ENCODE measurements at regions not wholly inside any gene's neighbourhood (a gene's known extent, or its start where the extent isn't known, plus 50 kb on each side); places are given as distances from the start of the nearest gene placed in this dataset.

DNA sequence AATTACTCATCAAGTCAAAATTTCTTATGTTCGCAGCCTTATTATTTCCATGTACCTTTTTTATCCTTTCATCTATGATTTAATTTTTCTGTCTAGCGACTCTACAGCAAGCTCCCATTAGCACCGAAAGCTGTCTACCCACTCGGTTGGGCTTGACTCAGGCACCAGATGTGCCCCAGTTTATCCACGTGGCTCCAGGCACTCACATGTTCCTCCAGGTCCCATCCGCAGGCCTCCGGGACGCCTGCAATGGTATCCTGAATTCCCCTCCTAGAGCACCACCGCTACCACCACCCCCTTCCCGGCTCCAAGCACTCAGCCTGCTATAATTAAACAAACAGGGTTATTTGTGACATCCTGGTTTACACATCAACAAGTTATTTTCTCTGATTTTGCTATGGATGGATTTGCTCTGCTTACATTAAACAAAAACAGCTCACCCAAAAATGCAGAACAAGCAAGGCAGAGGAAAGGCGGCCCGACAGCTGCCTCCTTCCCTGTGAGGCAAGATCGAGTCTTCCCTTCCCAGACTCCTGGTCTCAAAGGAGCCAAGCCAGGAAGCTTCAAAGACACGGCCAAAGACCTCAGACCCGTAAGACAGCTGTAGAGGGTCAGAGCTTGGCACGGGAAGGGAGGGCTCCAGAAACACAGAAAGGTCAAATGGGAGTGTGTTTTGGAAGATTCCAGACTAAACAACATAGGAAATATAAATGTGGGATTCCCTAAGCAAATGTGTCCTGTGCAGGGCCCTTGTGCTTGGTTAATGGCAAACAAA lies 253.8 kb downstream of the TTC8 start:
- no peak for DNase-seq

DNA sequence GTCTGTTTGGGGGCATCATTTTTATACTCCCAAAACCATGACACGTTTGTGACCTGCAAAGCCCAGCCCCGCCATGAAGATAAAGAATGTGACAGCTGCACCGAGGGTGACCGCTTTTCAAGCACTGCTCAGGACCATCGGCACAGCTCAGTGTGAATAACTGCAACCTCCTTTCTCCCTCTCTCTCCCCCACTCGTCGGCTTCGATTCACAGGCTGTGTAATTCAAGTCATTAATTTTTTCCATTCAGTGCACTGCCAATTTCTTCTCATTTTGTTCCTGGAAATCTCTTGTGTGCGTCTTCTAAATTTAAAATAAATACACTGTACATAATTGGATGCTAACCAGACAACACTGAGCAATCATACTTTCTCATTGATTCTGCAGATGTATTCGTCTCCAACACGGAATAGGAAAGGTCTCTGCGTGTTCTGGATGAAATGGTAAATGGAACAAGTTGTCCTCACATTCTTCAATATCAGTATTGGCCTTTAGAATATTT lies 260.8 kb downstream of the TTC8 start:
- no peak for DNase-seq

DNA sequence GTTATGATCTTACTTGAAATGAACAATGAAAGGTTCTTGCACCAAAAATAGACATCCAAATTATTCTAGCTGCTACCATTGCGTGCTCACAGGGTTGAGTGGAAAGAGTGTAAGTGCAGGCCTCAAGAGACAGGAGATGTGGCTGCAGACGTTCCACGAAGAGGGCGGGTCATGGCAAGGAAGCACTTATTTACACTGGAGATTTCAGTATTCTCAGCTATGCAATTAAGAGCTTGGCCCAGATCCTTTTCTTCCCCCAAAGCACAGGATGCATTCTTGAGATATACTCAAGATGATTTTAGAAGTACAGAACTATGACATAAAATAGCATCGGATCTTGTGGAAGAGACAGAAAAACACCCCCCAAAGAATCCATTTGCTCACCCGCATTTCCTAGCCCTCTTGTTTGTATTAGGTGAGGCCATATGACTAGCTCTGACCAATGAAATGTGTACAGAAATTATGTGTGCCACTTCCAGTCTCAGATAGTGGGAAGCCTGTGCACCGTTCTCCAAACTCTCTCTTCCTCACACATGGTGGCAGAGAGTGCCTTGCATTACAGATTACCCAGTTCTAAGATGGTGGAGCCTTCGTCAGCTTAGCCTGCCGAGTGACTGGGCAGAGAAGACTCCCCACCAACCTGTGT lies 261.4 kb downstream of the TTC8 start:
- DNase-seq: no peak

DNA sequence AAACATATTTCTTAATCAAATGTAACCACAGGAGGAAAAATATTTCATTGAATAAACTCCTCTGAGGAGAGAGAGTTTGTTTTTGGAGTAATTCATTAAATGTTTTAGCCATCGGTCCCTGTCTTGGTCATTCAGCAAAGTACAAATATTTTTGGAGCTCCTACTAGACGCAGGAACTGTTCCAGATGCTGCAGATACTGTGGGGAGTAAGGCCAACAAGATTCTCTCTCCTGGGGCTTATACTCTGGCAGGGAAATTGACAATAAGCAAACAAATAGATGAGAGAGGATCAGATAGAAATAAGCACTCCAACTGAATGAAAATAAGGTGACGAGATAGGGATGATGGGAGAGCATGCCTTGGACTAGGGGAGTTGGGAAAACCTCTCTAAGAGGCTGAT lies 264.1 kb downstream of the TTC8 start:
- DNase-seq: no peak

DNA sequence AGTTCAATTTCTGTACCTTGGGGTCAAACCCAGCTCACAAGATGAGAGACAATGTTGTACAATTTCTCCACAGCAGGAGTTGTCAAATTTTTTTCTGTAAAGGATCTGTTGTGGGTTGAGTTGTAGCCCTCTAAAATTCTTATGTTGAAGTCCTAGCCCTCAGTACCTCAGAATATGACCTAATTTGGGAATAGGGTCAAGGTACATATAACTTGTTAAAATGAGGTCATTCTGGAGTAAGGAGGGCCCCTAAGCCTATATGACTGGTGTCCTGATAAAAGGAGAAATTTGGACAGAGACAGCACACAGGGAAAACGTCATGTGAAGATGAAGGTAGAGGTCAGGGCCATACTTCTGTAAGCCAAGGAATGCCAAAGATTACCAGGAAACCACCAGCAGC lies 264.9 kb downstream of the TTC8 start:
- DNase-seq: no peak

GRCh38 chr14:89091781-89092180 lies 267.3 kb downstream of the TTC8 start:
- no peak for DNase-seq

DNA sequence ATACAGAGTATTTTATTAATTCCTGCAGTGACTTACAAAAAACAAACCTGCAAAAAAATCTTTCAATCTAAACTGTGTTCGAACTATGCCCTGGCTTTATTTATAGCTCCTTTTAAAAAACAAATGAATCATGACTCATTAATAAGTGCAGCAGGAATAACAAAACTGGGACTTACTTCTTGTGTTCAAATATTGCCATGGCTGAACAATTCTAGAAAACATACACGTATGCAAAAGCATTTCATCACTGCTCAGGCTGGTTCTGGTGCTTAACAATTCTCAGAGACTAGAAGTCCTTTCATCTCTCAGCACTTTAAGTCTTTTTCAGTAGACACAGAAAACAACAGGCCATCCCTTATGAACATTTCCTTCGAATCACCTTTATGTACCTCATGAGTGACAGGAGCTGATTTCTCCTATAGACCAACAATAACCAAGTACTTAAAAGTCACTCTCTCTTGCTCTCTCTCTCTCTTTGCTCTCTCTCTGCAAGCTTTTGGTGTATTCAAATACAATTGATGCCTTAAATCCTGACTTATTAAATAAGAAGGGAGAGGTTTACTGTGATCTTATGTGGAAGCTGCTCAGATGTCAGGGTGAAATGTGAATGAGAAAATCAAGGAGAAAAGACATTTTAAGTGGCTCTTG lies 268.8 kb downstream of the TTC8 start:
- no peak for DNase-seq

- DNase-seq: no peak
Observed at GRCh38 chr14:89095036-89095435, 270.6 kb downstream of the TTC8 start.

GRCh38 chr14:89096946-89097345 lies 272.5 kb downstream of the TTC8 start:
- DNase-seq: no peak

GRCh38 chr14:89098254-89098653 lies 273.8 kb downstream of the TTC8 start:
- DNase-seq: no peak

DNA sequence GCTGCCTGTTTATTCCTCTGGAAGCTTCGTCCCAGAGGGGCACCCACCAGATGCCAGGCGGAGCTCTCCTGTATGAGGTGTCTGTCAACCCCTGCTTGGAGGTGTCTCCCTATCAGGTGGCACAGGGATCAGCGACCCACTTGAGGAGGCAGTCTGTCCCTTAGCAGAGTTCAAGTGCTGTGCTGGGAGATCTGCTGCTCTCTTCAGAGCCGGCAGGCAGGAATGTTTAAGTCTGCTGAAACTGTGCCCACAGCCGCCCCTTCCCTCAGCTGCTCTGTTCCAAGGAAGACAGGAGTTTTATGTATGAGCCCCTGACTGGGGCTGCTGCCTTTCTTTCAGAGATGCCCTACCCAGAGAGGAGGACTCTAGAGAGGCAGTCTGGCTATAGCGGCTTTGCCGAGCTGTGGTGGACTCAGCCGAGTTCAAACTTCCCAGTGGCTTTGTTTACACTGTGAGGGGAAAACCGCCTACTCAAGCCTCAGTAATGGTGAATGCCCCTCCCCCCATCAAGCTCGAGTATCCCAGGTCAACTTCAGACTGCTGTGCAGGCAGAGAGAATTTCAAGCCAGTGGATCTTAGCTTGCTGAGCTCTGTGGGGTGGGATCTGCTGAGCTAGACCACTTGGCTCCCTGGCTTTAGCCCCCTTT lies 279.8 kb downstream of the TTC8 start:
- peak; percentile 28 for DNase-seq

DNA sequence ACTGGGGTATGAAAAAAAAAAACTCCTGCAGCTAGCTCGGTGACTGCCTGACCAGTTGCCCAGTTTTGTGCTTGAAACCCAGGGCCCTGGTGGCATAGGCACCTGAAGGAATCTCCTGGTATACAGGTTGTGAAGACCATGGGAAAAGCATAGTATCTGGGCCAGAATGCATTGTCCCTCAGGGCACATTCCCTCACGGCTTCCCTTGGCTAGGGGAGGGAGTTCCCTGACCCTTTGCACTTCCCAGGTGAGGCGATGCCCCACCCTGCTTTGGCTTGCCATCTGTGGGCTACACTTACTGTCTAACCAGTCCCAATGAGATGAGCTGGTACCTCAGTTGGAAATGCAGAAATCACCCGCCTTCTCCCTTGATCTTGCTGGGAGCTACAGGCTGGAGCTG lies 280.4 kb downstream of the TTC8 start:
- DNase-seq: peak; percentile 41
